ENCODE measurements at regions not wholly inside any gene's neighbourhood (a gene's known extent, or its start where the extent isn't known, plus 50 kb on each side); places are given as distances from the start of the nearest gene placed in this dataset.

- no peak for TF ChIP-seq SMAD3 (CRISPR knock-in tag; IDR thresholded peaks at IDR 0.05)
- no peak for TF ChIP-seq ZFP36 (IDR thresholded peaks at IDR 0.05; ENCODE audit: borderline replicate concordance, low read depth, low read length, partially characterized antibody)
- peaks cover 0 to 9% of the 10 kb centered on the region in 2 experiments; a peak in 1 of 5 replicates for H3K27me3 ChIP-seq (ENCODE audit: control insufficient read depth in 1 of 2, insufficient read depth in 2 of 2, low read length in 2 of 2)
- no peaks in the 10 kb centered on the region for H3K4me1 ChIP-seq (ENCODE audit: insufficient read depth, low read length)
- H3K4me2 ChIP-seq (ENCODE audit: low read depth, low read length): no peak overlapping the region
- FAIRE-seq (no peak), ATAC-seq (no peak), DNase-seq (ENCODE audit: low spot score) (no peak)
- H2AFZ ChIP-seq (ENCODE audit: low read length): no peak overlapping the region
- no peaks in the 10 kb centered on the region for H3K79me2 ChIP-seq (ENCODE audit: insufficient read depth, low read length)
- intact Hi-C loops (cut with micrococcal nuclease; ENCODE audit: unreplicated experiment) (no loop called here), in situ Hi-C loops (cut with HindIII; ENCODE audit: extremely low pct_ligation_motif_present, low pct_unique_long_range_greater_than_20kb) (loop anchor here (10.0 to 25.0 kb wide), 2 partner anchors 156 to 248 kb away; no protein-coding TSS in a partner anchor)
- H3K9ac ChIP-seq (ENCODE audit: insufficient read depth, low read depth, low read length): no peak overlapping the region
- ChIA-PET CTCF (ENCODE audit: low intra/inter-chr PET ratio, low total read pairs) (no interaction called here), POLR2A (no interaction called here)
- no peaks in the 10 kb centered on the region for H4K20me1 ChIP-seq (ENCODE audit: insufficient read depth, low read length)
- 15% methylated on average over 5 of the region's 5 CpGs for WGBS (ENCODE audit: low lambda C conversion rate)
- no TSS peak for BruUV-seq (replicated peaks)
- H3K36me3 ChIP-seq (replicated peaks in 1 of 2; ENCODE audit: control insufficient read depth in 1 of 2, insufficient read depth in 2 of 2, low read length in 2 of 2): no peaks in the 10 kb centered on the region
- no peaks in the 10 kb centered on the region for H3K9me3 ChIP-seq (ENCODE audit: low read length)
- H3K4me3 ChIP-seq (replicated peaks in 1 of 3; ENCODE audit: insufficient read depth in 1 of 3, low read depth in 2 of 3, low read length in 3 of 3): no peak overlapping the region
- no peak overlapping the region for H3K27ac ChIP-seq (ENCODE audit: extremely low read length, insufficient read depth, low read length)
Measured at GRCh38 chr9:4389003-4389402, 89.1 kb upstream of the GLIS3 start.

DNA sequence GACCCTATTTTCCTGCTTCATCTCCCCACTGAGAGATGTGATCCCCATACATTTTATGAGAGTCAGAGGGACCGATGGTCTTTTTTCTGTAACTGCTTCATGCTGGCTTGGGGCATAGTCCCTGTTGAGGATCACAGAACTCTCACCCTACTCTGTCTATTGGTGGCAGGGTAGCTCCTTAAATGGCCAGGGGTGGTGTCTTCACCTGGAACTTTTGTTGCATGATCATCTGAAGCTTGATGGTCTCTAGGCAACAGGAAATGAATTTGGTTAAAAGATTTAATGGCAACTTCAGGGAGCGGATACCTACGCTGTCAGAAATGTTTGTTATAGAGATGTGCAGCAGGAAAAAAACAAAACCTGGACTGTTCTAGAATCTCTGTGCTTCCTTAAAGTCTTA lies 87.0 kb upstream of the GLIS3 start:
- H2AFZ ChIP-seq (ENCODE audit: low read length): no peak overlapping the region
- no peak for DNase-seq (ENCODE audit: low spot score)
- H3K9me3 ChIP-seq (ENCODE audit: low read length): no peaks in the 10 kb centered on the region
- ChIA-PET CTCF (ENCODE audit: low intra/inter-chr PET ratio, low total read pairs) (no interaction called here), POLR2A (no interaction called here)
- 42% methylated on average over 3 of the region's 3 CpGs for WGBS (ENCODE audit: low lambda C conversion rate)
- H3K27ac ChIP-seq (ENCODE audit: extremely low read length, insufficient read depth, low read length): no peak overlapping the region
- TF ChIP-seq GATAD1 (CRISPR knock-in tag; IDR thresholded peaks at IDR 0.05): no peak
- no peak overlapping the region for H3K4me3 ChIP-seq (replicated peaks in 1 of 3; ENCODE audit: insufficient read depth in 1 of 3, low read depth in 2 of 3, low read length in 3 of 3)
- no peak overlapping the region for H3K4me2 ChIP-seq (ENCODE audit: low read depth, low read length)
- H3K27me3 ChIP-seq (ENCODE audit: control insufficient read depth in 1 of 2, insufficient read depth in 2 of 2, low read length in 2 of 2): peaks cover under 1 to 9% of the 10 kb centered on the region in 2 experiments; a peak in 2 of 5 replicates
- intact Hi-C loops (cut with micrococcal nuclease; ENCODE audit: unreplicated experiment) (no loop called here), in situ Hi-C loops (cut with HindIII; ENCODE audit: extremely low pct_ligation_motif_present, low pct_unique_long_range_greater_than_20kb) (loop anchor here (10.0 to 25.0 kb wide), 2 partner anchors 158 to 250 kb away; no protein-coding TSS in a partner anchor)
- H3K9ac ChIP-seq (ENCODE audit: insufficient read depth, low read depth, low read length): no peak overlapping the region
- H3K79me2 ChIP-seq (ENCODE audit: insufficient read depth, low read length): no peaks in the 10 kb centered on the region
- no TSS peak for BruUV-seq (replicated peaks)
- H3K36me3 ChIP-seq (replicated peaks in 1 of 2; ENCODE audit: control insufficient read depth in 1 of 2, insufficient read depth in 2 of 2, low read length in 2 of 2): no peaks in the 10 kb centered on the region
- H4K20me1 ChIP-seq (ENCODE audit: insufficient read depth, low read length): no peaks in the 10 kb centered on the region
- H3K4me1 ChIP-seq (ENCODE audit: insufficient read depth, low read length): no peaks in the 10 kb centered on the region
- ATAC-seq: no peak
- FAIRE-seq: no peak

Measured in HepG2 (cell line).